Stomach (tissue), 8 donors: ENCODE measurements at regions not wholly inside any gene's neighbourhood (a gene's known extent, or its start where the extent isn't known, plus 50 kb on each side); places are given as distances from the start of the nearest gene placed in this dataset.

Experiments used
- DNase-seq, 2 donors: peaks; one replicate each; pipeline versions ENCODE4 v3.0.0 to v3.0.0-alpha.2; 2013 to 2019
- H3K27ac ChIP-seq, 5 donors: fragments of 200-600 bp in 4 of 5; sonication (generic) in 4 of 5; one replicate each; pipeline ENCODE4 v1.5.1; 2013 to 2019; ENCODE audit warnings: mild to moderate bottlenecking in 1 of 5, moderate library complexity in 1 of 5
- H3K27me3 ChIP-seq, 3 donors: fragments of 200-600 bp; sonication (generic); one replicate each; pipeline ENCODE4 v1.5.1; 2017 to 2019; ENCODE audit warnings: mixed run types in 1 of 3
- H3K36me3 ChIP-seq, 4 donors: fragments of 200-600 bp; sonication (generic); 1 replicate in 3 of 4; 2 replicates in 1 of 4; pipeline ENCODE4 v1.5.1; 2016 to 2019
- H3K4me1 ChIP-seq, 4 donors: fragments of 200-600 bp; sonication (generic); one replicate each; pipeline ENCODE4 v1.5.1; 2016 to 2019
- H3K4me3 ChIP-seq, 4 donors: fragments of 200-600 bp; sonication (generic) in 3 of 4; one replicate each; pipeline ENCODE4 v1.5.1; 2016 to 2019; ENCODE audit warnings: mild to moderate bottlenecking in 1 of 4
- H3K9me3 ChIP-seq, 4 donors: fragments of 200-600 bp; sonication (generic); one replicate each; pipeline ENCODE4 v1.5.1; 2016 to 2019
- EP300 ChIP-seq: sonication (generic); formaldehyde crosslinking; IDR thresholded peaks from one replicate; pipeline ENCODE4 v1.6.1; 2017; ENCODE audit warnings: antibody characterized with exemption
- POLR2A ChIP-seq, 4 donors: fragments of 450-650 bp; IDR thresholded peaks; one replicate each; pipeline ENCODE4 v1.6.1; 2016; ENCODE audit warnings: antibody characterized with exemption in 4 of 4, control low read depth in 2 of 4, mild to moderate bottlenecking in 1 of 4, moderate library complexity in 1 of 4
- POLR2AphosphoS5 ChIP-seq, 3 donors: sonication (generic); formaldehyde crosslinking; IDR thresholded peaks; one replicate each; pipeline ENCODE4 v1.6.1; 2016; ENCODE audit warnings: antibody characterized with exemption in 3 of 3
- WGBS, 5 donors: extraction: QIAGEN DNeasy Blood & Tissue Kit in 3 of 5; methylation state at CpG; one replicate each; pipeline versions ENCODE4 v1.1.5 to v1.1.7; 2013 to 2018; 5-methylcytosine and 5-hydroxymethylcytosine counted together
- intact Hi-C: fragments of 100-400 bp; cut with DNase I; formaldehyde crosslinking; loops from one replicate; pipeline ENCODE4 v1.15.1; 2023; ENCODE audit warnings: low total_unique reads
- TF ChIP-seq, protein P1 (sequence below), 7 experiments: fragments of 450-650 bp in 4 of 7; fragments of 200-600 bp in 3 of 7; sonication (generic) in 3 of 7; IDR thresholded peaks; one replicate each; pipeline ENCODE4 v1.5.1; 2016 to 2019; ENCODE audit warnings: antibody characterized with exemption in 7 of 7, control low read depth in 2 of 7, mild to moderate bottlenecking in 1 of 7
- donor health status: healthy with polysubstance abuse.
- donor health status: Bipolar disorder and iron deficiency.
- donor health status: healthy.

DNA sequence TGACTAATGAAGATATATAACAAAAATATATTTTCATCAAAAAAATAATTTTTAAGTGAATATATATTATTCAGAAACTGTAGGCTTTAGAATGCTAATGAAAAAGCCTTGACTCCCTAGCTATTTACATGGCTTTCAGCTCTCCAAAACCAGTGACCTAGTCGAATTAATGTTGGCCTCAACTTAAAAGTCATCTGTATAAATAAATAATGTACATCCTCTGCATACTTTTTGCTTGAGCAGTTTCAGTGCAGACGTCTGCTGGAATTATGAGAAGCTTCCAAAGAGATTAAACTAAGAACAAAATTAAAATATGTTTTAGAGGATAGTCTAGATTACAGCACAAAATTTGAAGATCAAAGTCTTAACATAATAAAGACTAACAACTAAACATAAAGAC, 520.4 kb upstream of the ALCAM start:
- H3K36me3 ChIP-seq = no peaks in the 10 kb centered on the region
- intact Hi-C loops = no loop called here
- WGBS, 5 donors = 32 to 42% (median 41%) methylated on average over 2 of the region's 2 CpGs
- no peaks in the 10 kb centered on the region for H3K4me1 ChIP-seq
- no peak overlapping the region for H3K27ac ChIP-seq
- H3K4me3 ChIP-seq = no peak overlapping the region
- peak in 1 of 2 donors; percentile 2 for DNase-seq
- H3K9me3 ChIP-seq = peaks cover 0 to 7% (median 2%) of the 10 kb centered on the region in 4 donors
- H3K27me3 ChIP-seq = no peaks in the 10 kb centered on the region
- TF ChIP-seq EP300 (no peak), POLR2AphosphoS5 (IDR thresholded peaks at IDR 0.05) (no peak), POLR2A (IDR thresholded peaks at IDR 0.05) (no peak)
- TF ChIP-seq, protein P1, sequence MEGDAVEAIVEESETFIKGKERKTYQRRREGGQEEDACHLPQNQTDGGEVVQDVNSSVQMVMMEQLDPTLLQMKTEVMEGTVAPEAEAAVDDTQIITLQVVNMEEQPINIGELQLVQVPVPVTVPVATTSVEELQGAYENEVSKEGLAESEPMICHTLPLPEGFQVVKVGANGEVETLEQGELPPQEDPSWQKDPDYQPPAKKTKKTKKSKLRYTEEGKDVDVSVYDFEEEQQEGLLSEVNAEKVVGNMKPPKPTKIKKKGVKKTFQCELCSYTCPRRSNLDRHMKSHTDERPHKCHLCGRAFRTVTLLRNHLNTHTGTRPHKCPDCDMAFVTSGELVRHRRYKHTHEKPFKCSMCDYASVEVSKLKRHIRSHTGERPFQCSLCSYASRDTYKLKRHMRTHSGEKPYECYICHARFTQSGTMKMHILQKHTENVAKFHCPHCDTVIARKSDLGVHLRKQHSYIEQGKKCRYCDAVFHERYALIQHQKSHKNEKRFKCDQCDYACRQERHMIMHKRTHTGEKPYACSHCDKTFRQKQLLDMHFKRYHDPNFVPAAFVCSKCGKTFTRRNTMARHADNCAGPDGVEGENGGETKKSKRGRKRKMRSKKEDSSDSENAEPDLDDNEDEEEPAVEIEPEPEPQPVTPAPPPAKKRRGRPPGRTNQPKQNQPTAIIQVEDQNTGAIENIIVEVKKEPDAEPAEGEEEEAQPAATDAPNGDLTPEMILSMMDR (IDR thresholded peaks at IDR 0.05) = no peak

DNA sequence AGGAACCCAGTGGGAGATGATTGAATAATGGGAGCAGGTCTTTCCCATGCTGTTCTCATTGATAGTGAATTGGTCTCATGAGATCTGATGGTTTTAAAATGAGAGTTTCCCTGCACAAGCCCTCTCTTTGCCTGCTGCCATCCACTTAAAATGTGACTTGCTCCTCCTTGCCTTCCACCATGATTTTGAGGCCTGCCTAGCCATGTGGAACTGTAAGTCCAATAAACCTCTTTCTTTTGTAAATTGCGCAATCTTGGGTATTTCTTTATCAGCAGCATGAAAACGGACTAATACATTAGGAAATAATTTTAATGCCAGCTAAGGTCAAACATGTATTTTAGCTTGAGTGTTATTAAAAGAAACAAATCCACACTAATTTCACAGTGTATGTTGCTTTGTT, 517.6 kb upstream of the ALCAM start:
- 74 to 82% (median 81%) methylated on average over 2 of the region's 2 CpGs for whole genome bisulfite sequencing, 5 donors
- intact Hi-C loops = no loop called here
- H3K4me3 ChIP-seq = no peak overlapping the region
- TF ChIP-seq POLR2AphosphoS5 (IDR thresholded peaks at IDR 0.05) (no peak), EP300 (no peak), POLR2A (IDR thresholded peaks at IDR 0.05) (no peak)
- TF ChIP-seq, protein P1 (IDR thresholded peaks at IDR 0.05) = no peak
- H3K4me1 ChIP-seq = no peaks in the 10 kb centered on the region
- no peak for DNase-seq
- no peaks in the 10 kb centered on the region for H3K36me3 ChIP-seq
- H3K27ac ChIP-seq = no peak overlapping the region
- H3K9me3 ChIP-seq = peaks cover 0 to 7% (median 2%) of the 10 kb centered on the region in 4 donors
- no peaks in the 10 kb centered on the region for H3K27me3 ChIP-seq

DNA sequence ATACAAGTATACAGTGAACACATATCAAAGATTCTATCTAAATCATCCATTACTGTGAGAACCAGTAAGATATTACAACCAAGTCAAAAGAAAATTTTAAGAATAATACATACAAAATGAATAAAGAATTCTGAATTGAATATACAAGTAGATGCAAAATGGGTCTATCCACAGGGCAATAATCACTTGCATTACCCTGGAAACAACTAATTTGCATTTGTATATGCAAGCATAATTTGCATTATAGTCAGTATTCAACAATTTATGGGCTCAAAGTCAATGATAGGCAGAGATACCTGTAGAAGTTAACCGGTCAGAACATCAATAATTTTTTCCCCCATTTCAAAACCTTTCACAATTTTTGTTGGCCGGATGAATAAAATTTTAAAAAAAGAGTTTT, 512.2 kb upstream of the ALCAM start:
- Histone ChIP-seq H3K27ac (no peak overlapping the region), H3K27me3 (no peaks in the 10 kb centered on the region), H3K9me3 (no peaks in the 10 kb centered on the region), H3K36me3 (no peaks in the 10 kb centered on the region), H3K4me1 (no peaks in the 10 kb centered on the region), H3K4me3 (no peak overlapping the region)
- 77 to 87% (median 78%) methylated on average over 2 of the region's 2 CpGs for WGBS, 5 donors
- DNase-seq = no peak
- intact Hi-C loops = no loop called here
- no peak for TF ChIP-seq EP300

DNA sequence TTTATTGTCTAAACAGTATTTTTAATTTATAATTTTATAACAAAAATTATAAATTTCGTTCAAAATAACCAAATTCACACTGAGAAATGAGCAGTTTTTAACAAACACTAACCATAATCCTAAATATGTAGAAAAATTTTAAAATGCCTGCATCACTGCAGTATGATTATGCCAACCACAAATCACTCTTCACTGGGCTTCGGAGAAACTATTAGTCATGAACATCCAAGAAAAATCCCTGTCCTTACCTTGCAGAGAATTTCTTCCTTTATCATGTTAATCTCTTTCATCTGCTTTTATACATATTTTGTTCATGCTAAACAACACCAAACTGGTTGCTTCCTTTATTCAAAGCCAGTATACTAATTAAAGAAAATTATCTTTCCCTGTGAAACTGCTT, 511.0 kb upstream of the ALCAM start:
- intact Hi-C loops = no loop called here
- Histone ChIP-seq H3K4me1 (no peaks in the 10 kb centered on the region), H3K36me3 (no peaks in the 10 kb centered on the region), H3K9me3 (no peaks in the 10 kb centered on the region), H3K27me3 (no peaks in the 10 kb centered on the region), H3K27ac (no peak overlapping the region), H3K4me3 (no peak overlapping the region)
- no peak for DNase-seq
- 52 to 64% (median 53%) methylated on average over 2 of the region's 2 CpGs for WGBS, 5 donors
- TF ChIP-seq EP300 = no peak
- no peak for TF ChIP-seq POLR2AphosphoS5 (IDR thresholded peaks at IDR 0.05)
- TF ChIP-seq POLR2A (IDR thresholded peaks at IDR 0.05) = no peak
- TF ChIP-seq, protein P1 (IDR thresholded peaks at IDR 0.05) = no peak

DNA sequence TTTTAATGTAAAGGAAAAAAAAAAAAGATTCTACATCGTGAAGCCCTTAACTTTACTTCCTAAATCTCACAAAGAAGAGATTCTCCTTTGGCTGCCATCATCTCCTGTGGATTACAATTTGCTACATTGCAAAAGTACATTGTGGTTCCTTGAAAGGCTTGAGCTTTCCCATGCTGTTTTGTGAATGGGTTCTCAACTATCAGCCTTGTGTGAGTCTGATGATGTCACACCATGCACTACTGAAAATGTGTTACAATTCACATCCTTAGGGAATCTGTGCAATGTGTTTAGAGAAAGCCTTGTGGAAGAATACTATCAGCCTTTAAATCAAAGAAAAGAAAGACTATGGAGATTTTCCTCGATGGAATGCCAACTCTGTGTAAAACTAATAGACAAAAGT, 510.0 kb upstream of the ALCAM start:
- Histone ChIP-seq H3K4me3 (no peak overlapping the region), H3K9me3 (no peaks in the 10 kb centered on the region), H3K27ac (no peak overlapping the region), H3K27me3 (no peaks in the 10 kb centered on the region), H3K4me1 (no peaks in the 10 kb centered on the region), H3K36me3 (no peaks in the 10 kb centered on the region)
- intact Hi-C loops = no loop called here
- DNase-seq = no peak
- TF ChIP-seq POLR2AphosphoS5 (IDR thresholded peaks at IDR 0.05) = no peak
- no peak for TF ChIP-seq POLR2A (IDR thresholded peaks at IDR 0.05)
- TF ChIP-seq, protein P1 (IDR thresholded peaks at IDR 0.05) = no peak
- no peak for TF ChIP-seq EP300
- WGBS, 5 donors = 42 to 59% (median 47%) methylated on average over 2 of the region's 2 CpGs
